OCI-LY7 (cell line): ENCODE measurements at regions not wholly inside any gene's neighbourhood (a gene's known extent, or its start where the extent isn't known, plus 50 kb on each side); places are given as distances from the start of the nearest gene placed in this dataset.

Experiments
- CTCF ChIP-seq: fragments of 200-600 bp; sonication (generic); conservative IDR thresholded peaks from 2 replicates; pipeline ENCODE4 v1.5.1; 2014; ENCODE audit warnings: mild to moderate bottlenecking, antibody characterized with exemption, low read length, moderate library complexity, mixed read lengths
- EZH2phosphoT487 ChIP-seq: fragments of 200-600 bp; sonication (generic); IDR thresholded peaks from 2 replicates; pipeline ENCODE4 v1.6.1; 2018; ENCODE audit warnings: low read depth, borderline replicate concordance, mild to moderate bottlenecking, mixed run types, antibody characterized with exemption, low read length, moderate library complexity, mixed read lengths

- TF ChIP-seq CTCF (no peak), EZH2phosphoT487 (no peak)
Measured at GRCh38 chr17:79243996-79244395, 169.4 kb downstream of the ENGASE start.
